ENCODE measurements at regions not wholly inside any gene's neighbourhood (a gene's known extent, or its start where the extent isn't known, plus 50 kb on each side); places are given as distances from the start of the nearest gene placed in this dataset.

- TF ChIP-seq CTCF (IDR thresholded peaks at IDR 0.05; ENCODE audit: poor library complexity) (no peak), EZH2 (IDR thresholded peaks at IDR 0.05; ENCODE audit: borderline replicate concordance) (no peak)
Measured at GRCh38 chr4:60081839-60082238, 1118.3 kb upstream of the ADGRL3 start.

All from hepatocyte (in vitro differentiated cells).